H1 (cell line): ENCODE measurements at regions not wholly inside any gene's neighbourhood (a gene's known extent, or its start where the extent isn't known, plus 50 kb on each side); places are given as distances from the start of the nearest gene placed in this dataset.

Experiments
- CTCF ChIA-PET: fragments of 300-600 bp; sonication (Branson Sonifier 250); formaldehyde crosslinking; loops from one replicate; lab custom pipeline; 2021; ENCODE audit not compliant: partially characterized antibody; lab: Charles Lee
- POLR2A ChIA-PET: fragments of 300-600 bp; sonication (Branson Sonifier 250); formaldehyde crosslinking; loops from one replicate; lab custom pipeline; 2021; ENCODE audit warnings: inconsistent platforms; ENCODE audit not compliant: partially characterized antibody; lab: Charles Lee
- DNase-seq, 2 experiments: peaks; one replicate each; pipeline versions ENCODE4 v3.0.0 to v3.0.0-alpha.2; 2010 to 2022; ENCODE audit warnings: low spot score in 2 of 2, low read depth in 1 of 2, mixed read lengths in 1 of 2
- FAIRE-seq: peaks from 2 replicates; lab custom pipeline; 2011; peaks lifted over from hg19 to GRCh38; lab: Jason Lieb, UNC
- H2AFZ ChIP-seq: 2 replicates; pipeline ENCODE4 v1.8.1; 2012; ENCODE audit warnings: low read length, inconsistent platforms
- H2AK5ac ChIP-seq: 2 replicates; pipeline ENCODE4 v1.6.1; 2013; ENCODE audit warnings: low read depth, low read length
- H2BK120ac ChIP-seq: replicated peaks from 2 replicates; pipeline ENCODE3; 2013; ENCODE audit warnings: low read depth, low read length, inconsistent platforms
- H2BK12ac ChIP-seq: 2 replicates; pipeline ENCODE4 v1.6.1; 2013; ENCODE audit warnings: low read depth, low read length
- H2BK15ac ChIP-seq: 2 replicates; pipeline ENCODE4 v1.6.1; 2013; ENCODE audit warnings: low read length
- H2BK20ac ChIP-seq: 2 replicates; pipeline ENCODE4 v1.6.1; 2013; ENCODE audit warnings: low read length
- H2BK5ac ChIP-seq: 2 replicates; pipeline ENCODE4 v1.6.1; 2013; ENCODE audit warnings: low read depth, low read length
- H3K14ac ChIP-seq: 2 replicates; pipeline ENCODE4 v1.6.1; 2013; ENCODE audit warnings: inconsistent platforms; ENCODE audit not compliant: insufficient read length
- H3K18ac ChIP-seq: 2 replicates; pipeline ENCODE4 v1.6.1; 2013; ENCODE audit warnings: low read length; ENCODE audit errors: extremely low read depth
- H3K23ac ChIP-seq: 2 replicates; pipeline ENCODE4 v1.6.1; 2013; ENCODE audit warnings: inconsistent platforms; ENCODE audit not compliant: insufficient read length
- H3K23me2 ChIP-seq: 2 replicates; pipeline ENCODE4 v1.6.1; 2013; ENCODE audit warnings: low read depth, low read length
- H3K27ac ChIP-seq: 2 replicates; pipeline ENCODE4 v1.6.1; 2011; ENCODE audit warnings: low read depth, low read length, inconsistent platforms
- H3K27me3 ChIP-seq, 4 experiments: replicated peaks in 1 of 4; 1 replicate in 1 of 4; 2 replicates in 3 of 4; pipeline versions ENCODE4 v1.6.1 to v1.8.1; 2011 to 2013; ENCODE audit warnings: low read length in 3 of 4, mild to moderate bottlenecking in 3 of 4, inconsistent platforms in 2 of 4, mixed read lengths in 2 of 4, moderate library complexity in 1 of 4; ENCODE audit not compliant: control insufficient read depth in 3 of 4, insufficient read depth in 3 of 4; ENCODE audit errors: extremely low read depth in 1 of 4
- H3K36me3 ChIP-seq, 4 experiments: 2 replicates each; pipeline versions ENCODE4 v1.6.1 to v1.8.1; 2011 to 2013; ENCODE audit warnings: mild to moderate bottlenecking in 4 of 4, low read length in 3 of 4, moderate library complexity in 2 of 4, control low read depth in 1 of 4, inconsistent platforms in 1 of 4; ENCODE audit not compliant: insufficient read depth in 4 of 4, control insufficient read depth in 2 of 4
- H3K4ac ChIP-seq: replicated peaks from 2 replicates; pipeline ENCODE3; 2013; ENCODE audit warnings: low read length, low read depth, mixed read lengths, inconsistent platforms; ENCODE audit not compliant: insufficient read length
- H3K4me1 ChIP-seq, 4 experiments: replicated peaks in 1 of 4; 1 replicate in 1 of 4; 2 replicates in 3 of 4; pipeline versions ENCODE4 v1.6.1 to v1.8.1; 2011 to 2013; ENCODE audit warnings: low read length in 3 of 4, inconsistent platforms in 2 of 4, mixed read lengths in 1 of 4; ENCODE audit not compliant: insufficient read depth in 4 of 4, control insufficient read depth in 3 of 4
- H3K4me2 ChIP-seq, 2 experiments: 2 replicates each; pipeline versions ENCODE4 v1.6.1 to v1.8.1; 2011 to 2013; ENCODE audit warnings: low read depth in 2 of 2, low read length in 2 of 2, control low read depth in 1 of 2, inconsistent platforms in 1 of 2, mild to moderate bottlenecking in 1 of 2; ENCODE audit not compliant: insufficient read depth in 1 of 2
- H3K4me3 ChIP-seq, 4 experiments: fragments of 200-600, 300-600 bp in 1 of 4; sonication (generic), shearing (Covaris generic), sonication (Bioruptor Twin) in 1 of 4; 2 replicates each; pipeline versions ENCODE4 v1.5.1 to v1.8.1; 2011 to 2016; ENCODE audit warnings: low read length in 4 of 4, low read depth in 3 of 4, control low read depth in 2 of 4, inconsistent platforms in 2 of 4, mild to moderate bottlenecking in 2 of 4, mixed read lengths in 1 of 4, moderate library complexity in 1 of 4; ENCODE audit not compliant: insufficient read depth in 2 of 4; ENCODE audit errors: extremely low read depth in 1 of 4
- H3K56ac ChIP-seq: replicated peaks from 2 replicates; pipeline ENCODE3; 2013; ENCODE audit warnings: low read depth, mild to moderate bottlenecking, mixed read lengths, low read length, inconsistent platforms; ENCODE audit not compliant: insufficient read length
- H3K79me1 ChIP-seq: 2 replicates; pipeline ENCODE4 v1.6.1; 2013; ENCODE audit warnings: low read depth, low read length, control low read depth
- H3K79me2 ChIP-seq, 2 experiments: 2 replicates each; pipeline versions ENCODE4 v1.6.1 to v1.8.1; 2012 to 2013; ENCODE audit warnings: low read length in 2 of 2, mild to moderate bottlenecking in 2 of 2, inconsistent platforms in 1 of 2; ENCODE audit not compliant: insufficient read depth in 2 of 2, control insufficient read depth in 1 of 2
- H3K9ac ChIP-seq, 4 experiments: replicated peaks in 1 of 4; 1 replicate in 1 of 4; 2 replicates in 3 of 4; pipeline versions ENCODE4 v1.6.1 to v1.8.1; 2011 to 2013; ENCODE audit warnings: low read depth in 3 of 4, low read length in 3 of 4, control low read depth in 2 of 4, mild to moderate bottlenecking in 2 of 4, moderate library complexity in 2 of 4, inconsistent platforms in 1 of 4; ENCODE audit errors: extremely low read depth in 1 of 4
- H3K9me3 ChIP-seq, 2 experiments: 2 replicates each; pipeline versions ENCODE4 v1.6.1 to v1.8.1; 2012 to 2013; ENCODE audit warnings: mild to moderate bottlenecking in 2 of 2, moderate library complexity in 2 of 2, control low read depth in 1 of 2, inconsistent platforms in 1 of 2, low read depth in 1 of 2, low read length in 1 of 2, mixed read lengths in 1 of 2; ENCODE audit not compliant: insufficient read depth in 2 of 2
- H4K20me1 ChIP-seq, 2 experiments: replicated peaks in 1 of 2; 2 replicates each; pipeline versions ENCODE3 to v1.8.1; 2011 to 2013; ENCODE audit warnings: inconsistent platforms in 2 of 2, low read length in 2 of 2, mild to moderate bottlenecking in 1 of 2; ENCODE audit not compliant: insufficient read depth in 2 of 2, control insufficient read depth in 1 of 2
- H4K5ac ChIP-seq: 2 replicates; pipeline ENCODE4 v1.6.1; 2013; ENCODE audit warnings: low read length, low read depth, mixed read lengths, inconsistent platforms; ENCODE audit not compliant: insufficient read length
- H4K8ac ChIP-seq: 2 replicates; pipeline ENCODE4 v1.8.0; 2013; ENCODE audit warnings: mild to moderate bottlenecking, moderate library complexity, low read length, inconsistent platforms; ENCODE audit not compliant: insufficient read depth; ENCODE audit errors: extremely low read depth
- H4K91ac ChIP-seq: replicated peaks from 2 replicates; pipeline ENCODE3; 2013; ENCODE audit warnings: low read length, mixed read lengths, inconsistent platforms; ENCODE audit not compliant: insufficient read length
- CBX8 ChIP-seq: fragments of 300-800, 300-1000 bp; sonication (generic); IDR thresholded peaks from 2 replicates; pipeline ENCODE4 v1.7.1; 2016; ENCODE audit warnings: low read depth, low read length, borderline replicate concordance
- CTCF ChIP-seq, 3 experiments: IDR thresholded peaks; 1 replicate in 2 of 3; 2 replicates in 1 of 3; pipeline versions ENCODE4 v1.5.1 to v1.6.1; 2011; ENCODE audit warnings: low read length in 3 of 3, mild to moderate bottlenecking in 3 of 3, inconsistent platforms in 2 of 3, low read depth in 1 of 3, moderate library complexity in 1 of 3; ENCODE audit not compliant: insufficient read depth in 1 of 3; ENCODE audit errors: control extremely low read depth in 1 of 3
- SP1 ChIP-seq: IDR thresholded peaks from 2 replicates; pipeline ENCODE4 v1.6.1; 2011; ENCODE audit warnings: low read depth, low read length
- TEAD4 ChIP-seq: IDR thresholded peaks from 2 replicates; pipeline ENCODE4 v1.6.1; 2012; ENCODE audit warnings: low read depth, low read length, inconsistent platforms, mixed read lengths
- WGBS, 2 experiments: shearing (Covaris generic) in 1 of 2; methylation state at CpG; one replicate each; pipeline versions ENCODE4 v1.1.6 to v1.1.7; 2013 to 2015; ENCODE audit warnings: low lambda C conversion rate in 2 of 2, mixed read lengths in 2 of 2, inconsistent platforms in 1 of 2, low coverage in 1 of 2, missing lambda C conversion rate in 1 of 2; ENCODE audit not compliant: insufficient replicate concordance in 2 of 2, insufficient coverage in 1 of 2, insufficient read length in 1 of 2; ENCODE audit errors: extremely low coverage in 1 of 2, missing lambda C conversion rate in 1 of 2; 5-methylcytosine and 5-hydroxymethylcytosine counted together

- 0 out of 2 replicates have a peak, but pooled peaks cover 3% of the 10 kb centered on the region for H3K79me1 ChIP-seq
- H3K27ac ChIP-seq: no peak overlapping the region
- FAIRE-seq (no peak), DNase-seq (no peak)
- H4K20me1 ChIP-seq: peaks cover 0 to 14% of the 10 kb centered on the region in 2 experiments
- TF ChIP-seq CTCF (IDR thresholded peaks at IDR 0.05; ENCODE audit: control extremely low read depth in 1 of 3, insufficient read depth in 1 of 3, low read depth in 1 of 3, low read length in 3 of 3): no peak
- no peak for TF ChIP-seq TEAD4
- TF ChIP-seq CBX8: no peak
- no peak for TF ChIP-seq SP1
- no peak overlapping the region for H2BK5ac ChIP-seq
- H3K4me2 ChIP-seq: no peak overlapping the region
- H4K8ac ChIP-seq: no peak overlapping the region
- H3K18ac ChIP-seq: no peak overlapping the region
- peaks cover 0 to 5% of the 10 kb centered on the region in 2 experiments; a peak in 2 of 4 replicates for H3K9me3 ChIP-seq
- H3K23me2 ChIP-seq: peaks cover 19% of the 10 kb centered on the region
- no peak overlapping the region for H3K4ac ChIP-seq
- ChIA-PET POLR2A (no interaction called here), CTCF (interaction anchor here (0.6 to 1.2 kb wide), 5 partner anchors 14 to 159 kb away, joined by 3 to 4 read pairs (median 4); no protein-coding TSS in a partner anchor)
- H2BK12ac ChIP-seq: no peak overlapping the region
- no peaks in the 10 kb centered on the region; a peak in 1 of 8 replicates for H3K36me3 ChIP-seq
- H3K9ac ChIP-seq: no peak overlapping the region
- no peak overlapping the region for H2BK15ac ChIP-seq
- no peak overlapping the region for H3K23ac ChIP-seq
- no peak overlapping the region for H4K91ac ChIP-seq
- H3K4me3 ChIP-seq: no peak overlapping the region
- no peak overlapping the region for H3K56ac ChIP-seq
- H3K79me2 ChIP-seq: no peaks in the 10 kb centered on the region
- no peaks in the 10 kb centered on the region for H3K27me3 ChIP-seq
- H2BK20ac ChIP-seq: no peak overlapping the region
- no peak overlapping the region for H3K14ac ChIP-seq
- 81% methylated on average over 8 of the region's 8 CpGs; no CpG with 5 or more reads in 1 of the 2 experiments for whole genome bisulfite sequencing, 2 experiments
- H4K5ac ChIP-seq: no peak overlapping the region
- no peaks in the 10 kb centered on the region; a peak in 1 of 7 replicates for H3K4me1 ChIP-seq
- no peak overlapping the region for H2AK5ac ChIP-seq
- no peak overlapping the region for H2AFZ ChIP-seq
- no peak overlapping the region for H2BK120ac ChIP-seq
Observed at GRCh38 chr18:78640246-78640995, 339.2 kb upstream of the SALL3 start.
